CD4-positive, alpha-beta T cell treated with Interleukin-12 subunit alpha and Interleukin-12 subunit beta, for 1 hour (primary cell): ENCODE measurements at regions not wholly inside any gene's neighbourhood (a gene's known extent, or its start where the extent isn't known, plus 50 kb on each side); places are given as distances from the start of the nearest gene placed in this dataset.
"Not testable (repeated sequence)": the region's sequence is repeated elsewhere in the genome, so short reads cannot be mapped to it uniquely, and the experiment has no call there.

Experiments used
- DNase-seq: peaks from one replicate; pipeline ENCODE4 v3.0.0-alpha.2; 2020

- no peak for DNase-seq
Measured at GRCh38 chr10:118953598-118954393, 75.7 kb upstream of the NANOS1 start.

GRCh38 chr10:118955531-118955930 is 74.0 kb upstream of the NANOS1 start:
- DNase-seq = no peak

DNA sequence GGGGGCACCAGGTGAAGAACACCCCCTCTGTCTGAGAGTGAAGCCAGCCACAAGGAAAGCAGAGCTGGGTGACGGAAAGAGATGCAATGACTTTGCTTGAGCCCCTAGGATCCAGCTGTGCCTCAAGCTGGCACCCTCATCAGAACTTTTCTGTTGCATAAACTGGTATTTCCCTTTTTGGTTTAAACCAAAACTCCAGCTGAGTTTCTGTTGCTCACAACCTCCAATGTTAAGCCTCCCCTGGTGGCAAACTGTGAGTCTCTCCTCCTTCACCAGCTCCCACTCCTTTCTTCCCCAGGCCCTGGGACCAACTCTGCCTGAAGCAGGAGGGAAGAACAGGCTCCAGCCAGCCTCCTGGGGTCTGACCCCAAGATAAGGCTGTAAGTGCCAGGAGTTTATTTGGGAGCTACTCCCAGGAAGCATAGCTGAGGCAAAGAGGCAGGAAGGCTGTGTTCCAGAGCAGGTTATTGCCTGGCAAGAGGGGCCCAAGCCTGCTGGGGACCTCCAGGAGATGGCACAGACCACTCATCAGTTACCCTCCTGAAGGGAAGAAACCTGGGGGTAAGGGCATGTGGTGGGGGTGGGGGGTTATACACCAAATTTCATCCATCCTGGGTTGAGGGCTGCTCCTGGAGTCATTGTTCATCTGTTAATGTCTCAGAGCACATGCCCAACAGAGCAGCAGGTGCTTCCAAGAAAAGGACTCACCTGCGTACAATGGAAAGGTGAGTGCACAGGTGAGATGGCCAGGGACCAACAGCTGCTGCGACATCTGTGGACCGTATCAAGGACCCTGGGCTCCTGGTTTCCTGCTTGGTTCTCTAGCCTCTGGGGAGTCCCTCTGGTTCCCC is 73.3 kb upstream of the NANOS1 start:
- no peak for DNase-seq

GRCh38 chr10:118956802-118957442 is 72.6 kb upstream of the NANOS1 start:
- no peak for DNase-seq

- DNase-seq = no peak
Measured at GRCh38 chr10:118957443-118957825, 72.1 kb upstream of the NANOS1 start.

DNA sequence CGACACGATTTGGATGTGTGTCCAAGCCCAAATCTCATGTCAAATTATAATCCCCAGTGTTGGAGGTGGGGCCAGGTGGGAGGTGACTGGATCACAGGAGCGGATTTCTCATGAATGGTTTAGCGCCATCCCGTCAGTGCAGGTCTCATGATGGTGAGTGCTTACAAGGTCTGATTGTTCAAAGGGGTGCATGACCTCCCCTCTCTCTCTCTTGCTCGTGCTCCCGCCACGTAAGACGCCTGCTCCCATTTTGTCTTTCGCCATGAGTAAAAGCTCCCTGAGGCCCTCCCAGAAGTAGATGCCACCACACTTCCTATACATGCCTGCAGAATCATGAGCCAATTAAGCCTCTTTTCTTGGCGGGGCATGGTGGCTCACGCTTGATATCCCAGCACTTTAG is 71.5 kb upstream of the NANOS1 start:
- DNase-seq = no peak

DNA sequence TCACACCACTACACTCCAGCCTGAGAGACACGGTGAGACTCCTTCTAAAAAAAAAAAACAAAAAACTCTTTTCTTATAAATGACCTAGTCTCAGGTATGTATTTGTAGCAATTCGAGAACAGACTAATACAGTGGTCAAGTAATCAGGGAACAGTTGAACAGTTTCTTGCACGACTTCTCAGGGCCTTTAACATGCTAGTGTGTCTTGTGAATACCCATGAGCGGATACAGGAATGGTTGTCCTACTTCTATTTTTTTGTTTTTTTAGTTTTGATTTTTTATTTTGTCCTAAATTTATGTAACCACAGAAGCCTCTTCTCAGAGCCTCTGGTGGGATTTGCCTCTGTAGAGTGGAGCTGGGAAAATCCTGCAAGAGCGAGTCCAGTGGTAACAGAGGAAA is 71.0 kb upstream of the NANOS1 start:
- no peak for DNase-seq

DNA sequence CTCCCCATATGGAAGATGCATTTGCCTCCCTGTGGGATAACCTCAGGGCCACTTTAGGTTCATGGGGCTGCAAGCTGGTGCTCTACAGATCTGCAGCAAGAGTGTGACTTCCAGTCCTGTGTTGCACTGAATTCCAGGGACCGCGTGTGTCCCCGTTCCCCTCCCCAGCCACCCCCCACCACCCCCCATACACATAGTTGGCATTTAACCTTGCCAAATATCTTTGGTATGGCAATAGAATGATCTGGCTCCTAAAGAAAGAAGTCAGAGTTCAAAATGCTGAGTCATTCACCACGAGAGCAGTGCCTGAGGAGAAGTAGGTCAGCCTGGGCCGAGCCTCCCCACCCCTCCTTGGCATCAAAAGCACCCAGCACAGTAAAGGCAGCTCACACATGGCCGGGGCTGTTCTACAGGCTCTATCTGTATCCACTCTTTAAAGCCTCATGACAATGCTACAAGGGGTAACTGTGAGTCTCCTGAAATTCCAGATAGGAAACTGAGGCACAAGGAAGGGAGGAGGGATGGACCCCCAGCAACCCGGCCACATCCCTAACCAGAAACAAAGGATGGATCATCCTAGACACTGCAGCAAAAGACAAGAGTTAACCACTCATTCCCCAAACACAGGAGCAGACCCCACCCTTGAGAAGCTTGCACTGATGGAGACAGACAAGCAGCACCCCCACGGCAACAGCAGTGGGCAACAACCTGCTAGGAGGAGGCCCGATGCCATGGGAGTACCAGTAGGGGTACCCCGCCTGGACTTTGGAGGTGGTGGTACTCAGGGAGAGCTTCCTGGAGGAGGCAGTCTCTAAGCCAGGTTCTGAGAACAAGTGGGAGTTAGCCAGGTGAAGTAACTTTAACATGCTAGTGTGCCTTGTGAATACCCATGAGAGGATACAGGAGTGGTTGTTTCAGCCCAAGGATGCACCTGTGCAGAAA is 70.3 kb upstream of the NANOS1 start:
- no peak for DNase-seq

GRCh38 chr10:118960157-118961090 is 69.1 kb upstream of the NANOS1 start:
- DNase-seq = no peak

DNA sequence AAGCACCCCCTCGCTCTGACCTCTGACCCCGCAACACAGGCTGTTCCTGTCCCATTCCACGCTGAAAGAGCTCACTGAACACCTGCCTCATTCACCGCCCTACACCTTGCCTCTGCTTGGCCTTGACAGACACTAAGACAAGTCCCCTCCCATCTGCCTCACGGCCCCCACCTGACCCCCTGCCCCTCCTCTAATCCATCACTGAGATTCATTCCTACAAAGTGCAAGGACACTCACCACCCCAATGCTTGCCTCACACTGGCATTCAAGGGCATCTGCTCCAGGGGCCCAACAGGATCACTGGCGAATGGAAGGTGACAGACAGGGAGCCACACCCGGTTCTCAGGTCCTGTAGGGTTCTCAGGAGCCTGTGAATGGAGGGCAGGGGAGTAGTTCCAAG is 68.1 kb upstream of the NANOS1 start:
- no peak for DNase-seq

DNA sequence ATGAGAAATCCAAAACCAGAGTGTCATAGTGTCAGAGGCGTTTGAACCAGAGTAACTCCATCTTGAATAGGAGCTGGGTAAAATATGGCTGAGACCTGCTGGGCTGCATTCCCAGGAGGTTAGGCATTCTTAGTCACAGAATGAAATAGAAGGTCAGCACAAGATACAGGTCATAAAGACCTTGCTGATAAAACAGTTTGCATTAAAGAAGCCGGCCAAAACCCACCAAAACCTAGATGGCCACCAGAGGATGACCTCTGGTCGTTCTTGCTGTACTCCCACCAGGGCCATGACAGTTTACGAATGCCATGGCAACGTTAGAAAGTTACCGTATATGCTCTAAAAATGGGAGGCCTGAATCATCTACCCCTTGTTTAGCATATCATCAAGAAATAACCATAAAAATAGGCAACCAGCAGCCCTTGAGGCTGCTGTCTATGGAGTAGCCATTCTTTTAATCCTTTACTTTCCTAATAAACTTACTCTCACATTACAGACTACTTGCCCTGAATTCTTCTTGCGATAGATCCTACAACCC is 67.1 kb upstream of the NANOS1 start:
- not testable (repeated sequence) for DNase-seq

DNA sequence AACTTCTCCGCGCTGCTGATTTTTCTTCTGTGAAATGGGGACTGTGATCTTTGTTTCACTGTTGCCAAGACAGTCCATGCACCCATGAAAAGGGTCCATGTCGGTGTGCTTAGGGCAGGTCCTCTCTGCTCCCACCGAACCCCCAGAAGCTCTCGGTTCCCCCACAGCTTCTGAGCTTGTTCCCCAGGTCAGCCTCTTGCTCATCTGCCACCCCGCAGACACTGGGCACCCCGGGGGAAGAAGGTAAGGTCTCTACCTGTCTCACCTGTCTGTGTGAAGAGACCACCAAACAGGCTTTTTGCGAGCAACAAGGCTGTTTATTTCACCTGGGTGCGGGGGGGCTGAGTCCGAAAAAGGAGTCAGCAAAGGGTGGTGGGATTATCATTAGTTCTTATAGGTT is 66.2 kb upstream of the NANOS1 start:
- DNase-seq = no peak

DNA sequence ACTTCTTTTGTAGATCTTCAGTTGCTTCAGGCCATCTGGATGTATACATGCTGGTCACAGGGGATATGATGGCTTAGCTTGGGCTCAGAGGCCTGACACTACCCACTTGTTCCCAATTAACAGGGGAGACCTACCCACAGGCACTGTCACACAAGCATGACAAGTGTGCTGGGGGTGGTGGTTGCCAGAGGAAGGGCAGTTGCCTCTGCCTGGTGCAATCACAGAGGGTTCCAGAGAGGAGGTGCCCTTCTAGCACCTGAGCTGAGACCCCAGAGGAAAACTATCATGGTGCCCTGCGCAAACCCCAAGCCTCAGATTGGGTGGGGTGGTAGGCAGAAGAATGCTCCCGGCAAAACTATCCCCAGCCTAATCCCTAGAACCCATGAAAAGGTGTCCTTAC is 65.6 kb upstream of the NANOS1 start:
- DNase-seq = no peak

DNA sequence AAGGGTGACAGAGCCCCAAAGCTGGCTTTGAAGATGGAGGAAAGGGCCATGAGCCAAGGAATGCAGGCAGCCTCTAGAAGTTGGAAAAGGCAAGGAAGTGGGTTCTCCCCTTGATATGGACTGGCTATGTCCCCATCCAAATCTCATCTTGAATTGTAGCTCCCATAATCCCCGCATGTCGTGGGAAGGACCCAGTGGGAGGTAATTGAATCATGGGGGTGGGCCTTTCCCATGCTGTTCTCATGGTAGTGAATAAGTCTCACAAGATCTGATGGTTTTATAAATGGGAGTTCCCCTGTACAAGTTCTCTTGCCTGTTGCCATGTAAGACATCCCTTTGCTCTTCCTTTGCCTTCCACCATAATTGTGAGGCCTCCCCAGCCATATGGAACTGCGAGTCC is 65.0 kb upstream of the NANOS1 start:
- DNase-seq = not testable (repeated sequence)

GRCh38 chr10:118965096-118965495 is 64.4 kb upstream of the NANOS1 start:
- DNase-seq = no peak

DNA sequence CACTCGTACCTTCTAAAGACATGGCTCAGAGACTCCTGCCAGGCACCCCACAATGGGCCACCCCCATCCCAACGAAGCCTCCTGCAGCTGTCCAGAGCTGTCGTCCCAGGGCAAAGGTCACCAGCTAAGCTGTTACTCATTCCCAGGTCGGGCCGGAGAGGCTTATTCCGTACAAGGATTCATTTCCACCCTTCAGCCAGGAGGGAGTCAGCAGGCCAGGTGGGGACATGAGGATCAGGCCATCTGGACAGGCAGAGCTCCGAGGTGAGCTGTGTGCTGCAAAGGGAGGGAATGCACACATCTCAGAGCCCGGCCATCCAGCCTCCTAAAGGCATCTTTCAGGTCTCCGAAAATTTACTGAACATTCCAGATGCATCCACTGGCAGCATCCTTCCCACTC is 63.9 kb upstream of the NANOS1 start:
- DNase-seq = no peak

DNA sequence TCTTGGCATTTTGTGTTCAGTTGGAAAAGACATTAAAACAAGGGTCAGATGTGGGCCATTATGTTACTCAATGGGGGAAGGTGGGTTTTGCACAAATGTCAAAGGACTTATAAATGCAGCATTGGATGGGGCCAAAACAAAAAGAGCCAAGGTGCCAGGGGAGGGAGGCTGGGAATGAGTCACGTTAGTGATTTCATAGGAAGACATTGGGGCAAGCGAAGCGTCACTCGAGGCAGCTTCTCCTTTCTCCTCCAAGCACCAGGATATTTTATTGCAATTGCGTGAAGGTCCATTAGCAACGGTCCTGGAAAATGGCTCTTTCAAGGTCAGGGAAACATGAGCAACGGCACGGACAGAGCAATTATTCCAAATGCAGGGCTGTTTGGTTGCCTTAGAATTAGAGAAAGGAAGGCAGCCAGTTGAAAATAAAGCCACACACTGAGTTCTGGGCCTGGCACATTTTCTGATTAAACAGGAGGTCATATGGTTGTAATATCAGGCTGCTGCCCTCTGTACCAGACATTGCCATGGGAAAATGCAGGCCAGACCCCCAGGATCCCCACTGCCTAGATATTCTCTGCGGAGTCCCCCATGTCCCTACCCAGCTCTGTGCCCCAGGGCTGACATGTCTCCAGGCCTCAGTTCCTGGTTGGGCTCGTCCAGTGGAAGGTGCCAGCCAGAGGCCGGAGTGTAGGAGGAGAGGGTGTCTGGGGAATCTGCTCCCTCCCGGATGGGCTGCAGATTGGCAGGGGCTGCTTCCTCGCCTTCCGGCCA is 63.3 kb upstream of the NANOS1 start:
- no peak for DNase-seq

DNA sequence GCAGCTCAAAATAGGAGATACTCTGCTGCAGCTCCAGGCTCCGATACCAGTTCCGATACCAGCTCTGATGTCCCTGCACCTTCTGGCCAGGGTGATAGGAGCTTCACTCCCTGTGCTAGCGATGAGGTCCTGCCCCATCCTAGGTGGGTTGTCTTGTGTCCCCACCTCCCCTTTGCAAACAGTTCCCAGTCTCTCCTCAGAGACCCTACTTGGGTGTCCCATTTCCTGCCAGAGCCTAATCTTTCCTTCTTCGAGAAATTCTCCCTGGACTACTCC is 62.7 kb upstream of the NANOS1 start:
- no peak for DNase-seq

- no peak for DNase-seq
Measured at GRCh38 chr10:118967160-118967559, 62.4 kb upstream of the NANOS1 start.

DNA sequence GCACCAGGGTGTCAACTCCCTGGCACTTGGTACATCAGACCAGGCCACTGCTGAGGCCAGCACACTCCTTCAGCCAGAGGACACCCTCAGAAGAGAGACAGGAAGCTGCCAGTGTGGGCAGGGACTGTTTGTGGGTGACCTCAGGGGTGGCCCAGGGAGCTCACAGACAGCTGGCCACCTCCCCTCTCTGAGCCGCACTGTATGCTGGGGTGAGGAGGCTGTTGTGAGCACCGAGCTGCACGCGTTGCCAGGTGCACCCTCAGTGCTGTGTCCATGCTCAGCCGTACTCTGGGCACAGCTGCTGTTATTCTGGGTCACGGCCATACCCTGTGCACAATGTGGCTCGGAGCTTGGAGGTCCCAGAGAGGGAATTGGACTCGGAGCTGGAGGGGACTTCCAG is 61.5 kb upstream of the NANOS1 start:
- DNase-seq = no peak

DNA sequence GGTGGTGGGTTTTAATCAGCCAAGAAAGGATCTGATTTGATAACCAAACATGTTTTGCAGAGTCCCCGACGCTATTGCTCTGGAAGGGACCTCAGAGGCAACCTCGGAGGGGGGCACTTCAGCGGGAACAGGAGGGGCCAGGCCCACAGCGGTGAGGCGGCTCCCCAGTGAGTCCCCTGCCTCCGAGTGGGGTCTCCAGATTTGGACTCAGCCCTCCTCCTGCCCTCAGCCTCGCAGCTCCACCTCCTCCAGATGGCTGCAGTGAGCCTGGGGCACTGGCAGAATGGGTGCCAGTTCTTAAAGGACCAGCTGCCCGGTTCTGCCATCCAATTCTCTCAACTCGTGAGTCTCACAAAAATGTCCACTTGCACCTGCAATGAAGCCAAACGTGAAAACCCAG is 61.0 kb upstream of the NANOS1 start:
- DNase-seq = no peak
